ENCODE measurements at regions not wholly inside any gene's neighbourhood (a gene's known extent, or its start where the extent isn't known, plus 50 kb on each side); places are given as distances from the start of the nearest gene placed in this dataset.

DNA sequence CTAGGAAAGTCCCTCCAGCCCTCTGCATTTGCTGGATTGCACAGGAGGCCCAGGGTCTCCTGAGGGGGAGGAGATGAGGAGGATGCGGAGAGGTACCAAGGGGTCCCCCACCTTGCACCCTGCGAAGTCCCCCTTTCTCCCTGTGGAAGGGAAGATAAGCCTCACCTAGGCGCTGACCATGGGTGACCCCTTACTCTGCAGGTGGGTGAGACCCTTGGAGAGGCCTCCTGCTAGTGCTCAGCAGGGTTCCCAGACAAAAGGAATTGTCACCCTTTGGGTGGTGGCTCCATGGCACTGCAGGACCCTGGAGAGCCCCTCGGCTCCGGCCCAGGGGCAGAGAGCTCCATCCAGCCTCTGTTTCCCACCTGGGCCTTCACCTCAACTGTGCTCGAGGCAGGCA lies 107.0 kb upstream of the RET start:
- no peak overlapping the region for H2AFZ ChIP-seq (ENCODE audit: low read depth, low read length)
- no peaks in the 10 kb centered on the region for H3K4me1 ChIP-seq (ENCODE audit: insufficient read depth, low read length)
- no peaks in the 10 kb centered on the region for H3K27me3 ChIP-seq (ENCODE audit: insufficient read depth, low read length, poor library complexity)
- DNase-seq (no peak), ATAC-seq (ENCODE audit: insufficient read depth, low read depth) (no peak)
- H4K20me1 ChIP-seq (ENCODE audit: insufficient read depth, low read length) = no peaks in the 10 kb centered on the region
- H3K27ac ChIP-seq (ENCODE audit: low read length) = no peak overlapping the region
- no peak for TF ChIP-seq CTCF (IDR thresholded peaks at IDR 0.05; ENCODE audit: borderline replicate concordance, extremely low read depth, low read length, poor library complexity, severe bottlenecking)
- no peak for TF ChIP-seq EZH2 (IDR thresholded peaks at IDR 0.05; ENCODE audit: borderline replicate concordance, low read depth, low read length, severe bottlenecking)
- no peak overlapping the region for H3K4me3 ChIP-seq (ENCODE audit: low read depth in 1 of 2, low read length in 2 of 2)
- no peaks in the 10 kb centered on the region for H3K9me3 ChIP-seq (ENCODE audit: insufficient read depth, low read length, severe bottlenecking)
- H3K9ac ChIP-seq (ENCODE audit: low read depth, low read length) = no peak overlapping the region
- H3K4me2 ChIP-seq (ENCODE audit: insufficient read depth, low read length) = no peak overlapping the region
- H3K79me2 ChIP-seq (ENCODE audit: insufficient read depth, low read length) = no peaks in the 10 kb centered on the region
- H3K36me3 ChIP-seq (ENCODE audit: insufficient read depth, low read length) = no peaks in the 10 kb centered on the region

- Histone ChIP-seq H3K4me1 (ENCODE audit: insufficient read depth, low read length) (no peaks in the 10 kb centered on the region), H3K4me2 (ENCODE audit: insufficient read depth, low read length) (no peak overlapping the region)
- ATAC-seq (ENCODE audit: insufficient read depth, low read depth) = no peak
Observed at GRCh38 chr10:42970451-42971250, 106.2 kb upstream of the RET start.

GRCh38 chr10:42971251-42971599 lies 105.6 kb upstream of the RET start:
- no peak for ATAC-seq (ENCODE audit: insufficient read depth, low read depth)
- Histone ChIP-seq H3K36me3 (ENCODE audit: insufficient read depth, low read length) (no peaks in the 10 kb centered on the region), H3K4me1 (ENCODE audit: insufficient read depth, low read length) (no peaks in the 10 kb centered on the region), H3K27ac (ENCODE audit: low read length) (no peak overlapping the region), H3K79me2 (ENCODE audit: insufficient read depth, low read length) (no peaks in the 10 kb centered on the region), H3K9me3 (ENCODE audit: insufficient read depth, low read length, severe bottlenecking) (no peaks in the 10 kb centered on the region), H3K4me3 (ENCODE audit: low read depth in 1 of 2, low read length in 2 of 2) (no peak overlapping the region), H4K20me1 (ENCODE audit: insufficient read depth, low read length) (no peaks in the 10 kb centered on the region), H3K4me2 (ENCODE audit: insufficient read depth, low read length) (no peak overlapping the region), H2AFZ (ENCODE audit: low read depth, low read length) (no peak overlapping the region), H3K9ac (ENCODE audit: low read depth, low read length) (no peak overlapping the region), H3K27me3 (ENCODE audit: insufficient read depth, low read length, poor library complexity) (no peaks in the 10 kb centered on the region)
- TF ChIP-seq CTCF (IDR thresholded peaks at IDR 0.05; ENCODE audit: borderline replicate concordance, extremely low read depth, low read length, poor library complexity, severe bottlenecking) (no peak), EZH2 (IDR thresholded peaks at IDR 0.05; ENCODE audit: borderline replicate concordance, low read depth, low read length, severe bottlenecking) (no peak)
- DNase-seq = no peak

More at GRCh38 chr10:42970451-42971250, 106.2 kb upstream of the RET start:
- no peak overlapping the region for H3K4me3 ChIP-seq (ENCODE audit: low read depth in 1 of 2, low read length in 2 of 2)
- H3K9me3 ChIP-seq (ENCODE audit: insufficient read depth, low read length, severe bottlenecking) = no peaks in the 10 kb centered on the region
- no peak overlapping the region for H3K27ac ChIP-seq (ENCODE audit: low read length)
- no peaks in the 10 kb centered on the region for H3K36me3 ChIP-seq (ENCODE audit: insufficient read depth, low read length)
- no peak for DNase-seq
- H3K9ac ChIP-seq (ENCODE audit: low read depth, low read length) = no peak overlapping the region
- H4K20me1 ChIP-seq (ENCODE audit: insufficient read depth, low read length) = no peaks in the 10 kb centered on the region
- no peak for TF ChIP-seq CTCF (IDR thresholded peaks at IDR 0.05; ENCODE audit: borderline replicate concordance, extremely low read depth, low read length, poor library complexity, severe bottlenecking)
- TF ChIP-seq EZH2 (IDR thresholded peaks at IDR 0.05; ENCODE audit: borderline replicate concordance, low read depth, low read length, severe bottlenecking) = no peak
- no peaks in the 10 kb centered on the region for H3K79me2 ChIP-seq (ENCODE audit: insufficient read depth, low read length)
- no peaks in the 10 kb centered on the region for H3K27me3 ChIP-seq (ENCODE audit: insufficient read depth, low read length, poor library complexity)
- no peak overlapping the region for H2AFZ ChIP-seq (ENCODE audit: low read depth, low read length)

Measured in DND-41 (cell line).